Retinal pigment epithelial cell (primary cell): ENCODE measurements at regions not wholly inside any gene's neighbourhood (a gene's known extent, or its start where the extent isn't known, plus 50 kb on each side); places are given as distances from the start of the nearest gene placed in this dataset.

Source experiments
- DNase-seq: peaks from one replicate; pipeline ENCODE4 v3.0.0-alpha.2; 2010; ENCODE audit warnings: low read depth
- H3K4me3 ChIP-seq: 2 replicates; pipeline ENCODE4 v1.5.1; 2011; ENCODE audit warnings: mild to moderate bottlenecking, low read length, control low read depth, moderate library complexity
- TF ChIP-seq, protein P1 (sequence below): conservative IDR thresholded peaks from 2 replicates; pipeline ENCODE4 v1.5.1; 2011; ENCODE audit warnings: low read depth, low read length, control low read depth, inconsistent platforms

DNA sequence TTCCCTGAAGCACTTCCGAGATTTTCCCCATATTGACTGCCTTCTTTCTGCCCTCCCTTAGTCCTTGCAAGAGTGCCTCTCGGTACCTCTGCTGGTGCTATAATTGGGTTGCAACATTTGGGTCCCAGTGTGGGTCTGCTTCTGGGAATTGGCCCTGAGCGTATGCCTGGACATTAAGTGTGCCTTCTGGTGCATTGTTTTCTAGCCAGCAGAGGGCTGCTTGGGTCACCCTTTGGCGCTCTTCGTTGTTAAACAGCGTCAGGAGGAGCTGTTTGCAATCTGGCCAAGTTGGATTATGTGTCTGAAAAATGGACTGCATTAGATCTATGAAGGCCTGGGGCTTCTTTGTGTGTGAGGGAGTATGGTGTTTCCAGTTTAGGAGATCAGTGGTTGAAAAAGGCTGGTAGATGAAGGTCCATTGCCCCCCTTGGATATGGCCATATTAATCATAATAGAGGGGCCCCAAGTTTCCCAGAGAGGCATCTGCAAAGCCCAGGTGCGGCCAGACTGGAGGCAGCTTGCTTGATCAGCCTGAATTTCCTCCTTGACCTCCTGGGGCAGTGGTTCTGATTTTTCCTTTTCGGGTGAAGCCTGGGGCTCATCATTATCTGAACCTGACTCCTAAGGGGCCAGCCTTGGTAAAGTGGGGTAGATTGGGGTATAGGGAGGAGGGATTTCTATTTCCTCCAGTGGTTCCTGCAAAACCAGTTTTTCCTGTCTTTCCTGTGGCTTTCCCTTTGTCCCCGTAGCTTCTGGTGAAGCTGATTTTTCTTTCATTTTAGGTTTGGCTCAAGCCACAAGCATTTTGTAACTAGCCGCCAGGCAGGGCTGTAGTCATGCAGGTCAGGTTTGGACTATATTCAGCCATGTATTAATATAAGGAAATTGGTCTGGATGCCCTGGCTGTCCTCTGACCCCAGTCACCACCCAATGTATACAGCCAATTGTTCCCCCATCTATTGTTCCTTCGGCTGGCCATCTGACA, 85.4 kb upstream of the GPR6 start:
- no peak overlapping the region for H3K4me3 ChIP-seq
- TF ChIP-seq, protein P1, sequence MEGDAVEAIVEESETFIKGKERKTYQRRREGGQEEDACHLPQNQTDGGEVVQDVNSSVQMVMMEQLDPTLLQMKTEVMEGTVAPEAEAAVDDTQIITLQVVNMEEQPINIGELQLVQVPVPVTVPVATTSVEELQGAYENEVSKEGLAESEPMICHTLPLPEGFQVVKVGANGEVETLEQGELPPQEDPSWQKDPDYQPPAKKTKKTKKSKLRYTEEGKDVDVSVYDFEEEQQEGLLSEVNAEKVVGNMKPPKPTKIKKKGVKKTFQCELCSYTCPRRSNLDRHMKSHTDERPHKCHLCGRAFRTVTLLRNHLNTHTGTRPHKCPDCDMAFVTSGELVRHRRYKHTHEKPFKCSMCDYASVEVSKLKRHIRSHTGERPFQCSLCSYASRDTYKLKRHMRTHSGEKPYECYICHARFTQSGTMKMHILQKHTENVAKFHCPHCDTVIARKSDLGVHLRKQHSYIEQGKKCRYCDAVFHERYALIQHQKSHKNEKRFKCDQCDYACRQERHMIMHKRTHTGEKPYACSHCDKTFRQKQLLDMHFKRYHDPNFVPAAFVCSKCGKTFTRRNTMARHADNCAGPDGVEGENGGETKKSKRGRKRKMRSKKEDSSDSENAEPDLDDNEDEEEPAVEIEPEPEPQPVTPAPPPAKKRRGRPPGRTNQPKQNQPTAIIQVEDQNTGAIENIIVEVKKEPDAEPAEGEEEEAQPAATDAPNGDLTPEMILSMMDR: no peak
- no peak for DNase-seq

DNA sequence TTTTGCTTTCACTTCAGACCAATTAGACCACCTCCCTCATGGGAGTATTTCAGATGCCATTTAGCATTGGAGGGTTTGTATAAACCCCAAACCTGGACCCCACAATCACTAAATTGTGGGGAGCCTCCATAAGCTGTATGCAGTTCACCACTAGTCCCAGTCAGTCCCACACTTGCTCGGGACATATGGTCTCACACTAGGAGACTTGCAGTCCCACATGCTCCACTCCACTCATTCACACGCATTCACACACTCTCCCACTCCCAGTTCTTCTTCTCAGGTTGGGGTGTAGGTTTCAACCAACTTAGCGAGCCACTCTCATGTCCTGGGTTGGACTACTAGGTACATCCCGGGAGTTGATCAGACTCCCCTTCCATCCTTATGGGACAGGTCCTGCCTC, 84.5 kb upstream of the GPR6 start:
- TF ChIP-seq, protein P1: no peak
- no peak overlapping the region for H3K4me3 ChIP-seq
- no peak for DNase-seq

DNA sequence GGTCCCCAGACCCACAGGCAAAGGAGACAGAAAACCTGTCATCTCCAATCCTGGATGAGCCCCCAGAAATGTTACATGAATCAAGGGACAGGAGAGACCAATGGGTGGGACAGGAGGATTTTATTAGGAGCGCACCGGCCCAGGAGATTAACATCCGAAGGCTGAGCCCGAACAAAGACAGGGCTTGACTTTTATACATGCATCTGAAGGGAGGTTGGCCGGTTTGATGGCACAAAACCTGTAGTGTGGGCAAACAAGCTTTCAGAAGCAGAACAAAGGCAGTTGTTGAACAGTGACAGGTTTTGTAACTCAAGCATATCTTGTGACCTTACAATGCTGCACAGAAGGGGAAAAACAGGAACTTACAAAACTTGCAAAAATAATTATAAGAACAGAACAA, 83.9 kb upstream of the GPR6 start:
- DNase-seq: no peak
- TF ChIP-seq, protein P1: no peak
- no peak overlapping the region for H3K4me3 ChIP-seq

DNA sequence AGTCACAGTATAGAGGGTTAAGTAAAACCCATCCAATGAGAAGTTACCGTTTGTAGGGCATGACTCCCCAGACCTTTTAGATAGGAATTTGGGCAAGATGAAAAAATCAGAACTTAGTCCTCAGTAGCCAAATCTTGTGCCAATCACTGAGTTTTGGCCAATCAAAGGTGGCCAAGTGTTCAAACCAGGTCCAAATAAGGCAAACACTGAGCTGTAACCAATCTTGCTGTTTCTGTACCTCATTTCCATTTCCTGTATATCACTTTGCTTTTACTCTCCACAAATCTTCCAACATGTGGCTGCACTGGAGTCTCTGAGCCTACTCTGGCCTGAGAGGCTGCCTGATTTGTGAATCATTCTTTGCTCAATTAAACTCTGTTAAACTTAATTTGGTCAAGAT, 81.8 kb upstream of the GPR6 start:
- DNase-seq: no peak
- no peak overlapping the region for H3K4me3 ChIP-seq
- TF ChIP-seq, protein P1: no peak

DNA sequence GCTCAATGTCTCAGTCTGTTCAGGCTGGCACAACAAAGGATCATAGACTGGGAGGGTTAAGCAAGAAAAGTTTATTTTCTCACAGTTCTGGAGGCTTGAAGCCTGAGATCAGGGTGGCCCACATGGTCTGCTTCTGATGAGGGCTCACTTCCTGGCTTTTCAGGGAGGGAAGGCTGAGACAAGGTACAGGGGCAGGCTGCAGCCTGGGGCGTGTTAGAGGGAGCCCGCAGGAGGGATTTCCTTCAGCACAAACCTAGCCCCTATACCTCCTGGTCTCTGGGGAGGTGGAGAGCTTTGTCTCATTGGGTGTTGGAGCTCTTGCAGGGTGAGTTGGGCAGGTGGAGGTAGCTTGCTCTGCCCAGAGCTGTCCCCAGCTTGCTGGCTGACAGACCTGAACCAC, 81.1 kb upstream of the GPR6 start:
- no peak for DNase-seq
- TF ChIP-seq, protein P1: no peak

DNA sequence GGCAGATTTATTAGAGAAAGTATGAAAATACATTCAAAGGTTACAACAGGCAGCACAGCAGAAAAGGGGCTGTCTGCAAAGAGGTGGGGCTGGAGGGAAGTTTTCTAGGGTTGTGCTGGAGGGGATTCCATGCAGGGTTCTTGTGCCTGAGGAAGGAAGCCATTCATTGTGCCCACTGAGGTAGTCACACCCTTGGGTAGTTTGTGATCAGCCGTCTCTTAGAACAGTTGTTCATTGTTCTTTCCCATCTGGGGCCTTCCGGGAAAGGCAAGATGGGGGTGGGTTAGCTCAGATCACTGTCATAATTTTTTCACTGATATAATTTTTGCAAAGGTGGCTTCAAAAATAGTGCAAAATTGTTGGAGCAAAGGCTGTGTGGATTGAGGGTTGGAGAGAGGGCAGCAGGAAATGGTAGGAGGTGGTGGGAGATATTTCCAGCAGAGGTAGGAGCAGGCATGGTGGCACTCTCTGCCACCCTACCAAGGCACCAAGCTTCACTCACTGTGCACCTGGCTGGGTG, 80.5 kb upstream of the GPR6 start:
- no peak for DNase-seq
- no peak overlapping the region for H3K4me3 ChIP-seq
- TF ChIP-seq, protein P1: no peak

More for the DNA sequence above, 81.1 kb upstream of the GPR6 start:
- no peak overlapping the region for H3K4me3 ChIP-seq

DNA sequence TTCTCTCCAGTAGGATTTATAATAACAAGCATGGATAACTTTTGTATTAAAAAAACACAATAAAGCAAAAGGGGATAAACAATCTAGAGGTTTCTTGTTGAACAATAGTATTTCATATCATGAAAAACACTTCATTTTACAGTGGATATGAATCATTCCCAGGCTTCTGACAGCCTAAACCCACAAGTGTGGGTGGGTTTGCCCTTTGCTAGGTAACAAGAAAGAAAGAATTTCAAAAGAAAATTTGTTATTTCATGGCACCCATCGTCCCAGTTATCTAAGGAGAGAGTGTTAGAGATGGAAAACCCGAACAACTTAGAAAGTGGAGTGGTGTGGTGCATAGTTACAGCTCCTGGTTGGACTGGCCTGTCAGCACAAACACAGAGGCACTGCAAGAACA, 76.1 kb upstream of the GPR6 start:
- no peak overlapping the region for H3K4me3 ChIP-seq
- TF ChIP-seq, protein P1: no peak
- DNase-seq: no peak
